Brain microvascular endothelial cell (primary cell): ENCODE measurements at regions not wholly inside any gene's neighbourhood (a gene's known extent, or its start where the extent isn't known, plus 50 kb on each side); places are given as distances from the start of the nearest gene placed in this dataset.
A peak's percentile ranks its signal among the peaks of the same experiment; 100 is the strongest.
"Not testable (repeated sequence)": the region's sequence is repeated elsewhere in the genome, so short reads cannot be mapped to it uniquely, and the experiment has no call there.

Experiments
- DNase-seq: peaks from one replicate; pipeline ENCODE4 v3.0.0-alpha.2; 2020
- H3K27ac ChIP-seq: fragments of 250-450 bp; sonication (Bioruptor Pico); 2 replicates; pipeline ENCODE4 v1.5.1; 2020; ENCODE audit warnings: mild to moderate bottlenecking, moderate library complexity
- H3K27me3 ChIP-seq: fragments of 250-450 bp; sonication (Bioruptor Pico); replicated peaks from 2 replicates; pipeline ENCODE4 v1.5.1; 2020; ENCODE audit warnings: mild to moderate bottlenecking
- H3K36me3 ChIP-seq: fragments of 250-450 bp; sonication (Bioruptor Pico); replicated peaks from 2 replicates; pipeline ENCODE4 v1.5.1; 2020; ENCODE audit warnings: mild to moderate bottlenecking
- H3K4me3 ChIP-seq: 2 replicates; pipeline ENCODE4 v1.5.1; 2011; ENCODE audit warnings: low read depth, mild to moderate bottlenecking, control low read depth, low read length, moderate library complexity
- in situ Hi-C: cut with HindIII; loops from 2 replicates; pipeline ENCODE4 v1.10.0; 2017; ENCODE audit warnings: low sequenced_read_pairs, low pct_ligation_motif_present
- TF ChIP-seq, protein P1 (sequence below): IDR thresholded peaks from 2 replicates; pipeline ENCODE4 v1.5.1; 2011; ENCODE audit warnings: low read depth, mild to moderate bottlenecking, moderate library complexity, low read length, control low read depth, inconsistent platforms; ENCODE audit errors: missing control alignments

GRCh38 chr15:87740655-87741344, 515.7 kb downstream of the NTRK3 start:
- TF ChIP-seq, protein P1, sequence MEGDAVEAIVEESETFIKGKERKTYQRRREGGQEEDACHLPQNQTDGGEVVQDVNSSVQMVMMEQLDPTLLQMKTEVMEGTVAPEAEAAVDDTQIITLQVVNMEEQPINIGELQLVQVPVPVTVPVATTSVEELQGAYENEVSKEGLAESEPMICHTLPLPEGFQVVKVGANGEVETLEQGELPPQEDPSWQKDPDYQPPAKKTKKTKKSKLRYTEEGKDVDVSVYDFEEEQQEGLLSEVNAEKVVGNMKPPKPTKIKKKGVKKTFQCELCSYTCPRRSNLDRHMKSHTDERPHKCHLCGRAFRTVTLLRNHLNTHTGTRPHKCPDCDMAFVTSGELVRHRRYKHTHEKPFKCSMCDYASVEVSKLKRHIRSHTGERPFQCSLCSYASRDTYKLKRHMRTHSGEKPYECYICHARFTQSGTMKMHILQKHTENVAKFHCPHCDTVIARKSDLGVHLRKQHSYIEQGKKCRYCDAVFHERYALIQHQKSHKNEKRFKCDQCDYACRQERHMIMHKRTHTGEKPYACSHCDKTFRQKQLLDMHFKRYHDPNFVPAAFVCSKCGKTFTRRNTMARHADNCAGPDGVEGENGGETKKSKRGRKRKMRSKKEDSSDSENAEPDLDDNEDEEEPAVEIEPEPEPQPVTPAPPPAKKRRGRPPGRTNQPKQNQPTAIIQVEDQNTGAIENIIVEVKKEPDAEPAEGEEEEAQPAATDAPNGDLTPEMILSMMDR = no peak
- no peaks in the 10 kb centered on the region for H3K27me3 ChIP-seq
- DNase-seq = no peak
- H3K4me3 ChIP-seq = no peak overlapping the region
- no peak overlapping the region for H3K27ac ChIP-seq
- no peaks in the 10 kb centered on the region for H3K36me3 ChIP-seq
- in situ Hi-C loops = no loop called here

DNA sequence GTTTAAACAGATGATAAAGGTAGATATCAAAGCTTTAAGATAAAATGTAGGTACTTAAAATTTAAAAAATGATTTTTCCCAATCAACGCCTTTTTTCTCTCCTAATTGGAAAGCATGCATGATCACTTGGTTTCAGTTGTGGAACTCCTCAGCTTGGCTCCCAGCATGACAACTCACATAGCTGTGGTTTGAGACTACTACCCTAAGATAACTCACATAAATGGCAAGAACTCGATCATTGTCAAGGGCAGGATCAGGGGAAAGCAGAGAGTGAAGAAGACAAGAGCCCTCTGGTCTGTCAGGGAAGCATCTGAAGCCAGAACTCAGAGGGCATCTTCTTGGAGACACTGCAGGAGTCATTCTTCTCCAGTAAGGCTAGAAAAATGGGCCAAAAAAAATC, 516.7 kb downstream of the NTRK3 start:
- in situ Hi-C loops = no loop called here
- TF ChIP-seq, protein P1 = no peak
- H3K36me3 ChIP-seq = no peaks in the 10 kb centered on the region

GRCh38 chr15:87739081-87739480, 517.5 kb downstream of the NTRK3 start:
- in situ Hi-C loops = no loop called here
- H3K36me3 ChIP-seq = no peaks in the 10 kb centered on the region
- H3K27ac ChIP-seq = no peak overlapping the region
- no peak for DNase-seq
- TF ChIP-seq, protein P1 = no peak
- no peak overlapping the region for H3K4me3 ChIP-seq
- H3K27me3 ChIP-seq = no peaks in the 10 kb centered on the region

More for the DNA sequence above, 516.7 kb downstream of the NTRK3 start:
- H3K27me3 ChIP-seq = no peaks in the 10 kb centered on the region
- no peak for DNase-seq
- H3K4me3 ChIP-seq = no peak overlapping the region
- no peak overlapping the region for H3K27ac ChIP-seq

GRCh38 chr15:87737460-87737859, 519.1 kb downstream of the NTRK3 start:
- H3K4me3 ChIP-seq, H3K27me3 ChIP-seq, H3K36me3 ChIP-seq, H3K27ac ChIP-seq, in situ Hi-C loops, DNase-seq: not testable (repeated sequence)

DNA sequence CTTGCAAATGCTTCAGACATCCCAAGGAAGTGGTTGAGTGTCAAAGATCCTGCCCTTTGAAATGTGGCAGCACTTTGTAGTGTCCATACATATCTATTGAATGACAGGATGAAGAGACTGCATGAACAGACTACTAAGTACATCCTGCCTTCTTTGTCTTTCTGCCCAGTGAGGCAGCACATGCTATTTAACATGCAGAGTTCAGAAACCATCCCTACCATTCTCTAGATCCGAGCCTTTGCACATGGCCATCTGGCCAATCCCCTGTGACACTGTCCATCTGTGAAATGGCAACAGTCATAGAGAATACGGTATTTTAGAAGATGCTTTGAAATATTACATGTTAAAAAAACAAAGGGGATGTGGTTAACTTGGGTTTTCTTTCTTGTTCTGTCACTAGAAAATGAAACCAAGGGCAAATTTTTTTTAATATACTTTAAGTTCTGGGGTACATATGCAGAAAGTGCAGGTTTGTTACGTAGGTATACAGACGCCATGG, 519.6 kb downstream of the NTRK3 start:
- H3K36me3 ChIP-seq = no peaks in the 10 kb centered on the region
- in situ Hi-C loops = no loop called here
- no peak overlapping the region for H3K4me3 ChIP-seq
- TF ChIP-seq, protein P1 = no peak
- no peak overlapping the region for H3K27ac ChIP-seq
- DNase-seq = no peak
- H3K27me3 ChIP-seq = no peaks in the 10 kb centered on the region

GRCh38 chr15:87736401-87736800, 520.1 kb downstream of the NTRK3 start:
- no peak overlapping the region for H3K27ac ChIP-seq
- DNase-seq = peak; percentile 26
- no peak overlapping the region for H3K4me3 ChIP-seq
- in situ Hi-C loops = no loop called here
- H3K36me3 ChIP-seq = no peaks in the 10 kb centered on the region
- no peaks in the 10 kb centered on the region for H3K27me3 ChIP-seq
- TF ChIP-seq, protein P1 = no peak
